AG04450 (cell line): ENCODE measurements at regions not wholly inside any gene's neighbourhood (a gene's known extent, or its start where the extent isn't known, plus 50 kb on each side); places are given as distances from the start of the nearest gene placed in this dataset.

Experiments used
- CTCF ChIA-PET: fragments of 300-600, 350-600 bp; formaldehyde crosslinking; extraction: SDS; loops from one replicate; lab custom pipeline; 2022; ENCODE audit warnings: antibody characterized with exemption, inconsistent platforms; lab: Charles Lee
- POLR2A ChIA-PET: fragments of 350-600 bp; formaldehyde crosslinking; extraction: SDS; loops from one replicate; lab custom pipeline; 2021; ENCODE audit warnings: antibody characterized with exemption, inconsistent platforms; lab: Yijun Ruan, JAX
- DNase-seq: peaks from one replicate; pipeline ENCODE4 v3.0.0-alpha.2; 2011; ENCODE audit warnings: low read depth, low spot score
- H3K27ac ChIP-seq: one replicate; pipeline ENCODE4 v1.5.1; 2012; ENCODE audit warnings: low read depth, low read length, control low read depth
- H3K27me3 ChIP-seq: one replicate; pipeline ENCODE4 v1.6.0; 2012; ENCODE audit warnings: low read length; ENCODE audit not compliant: control insufficient read depth, insufficient read depth
- H3K4me3 ChIP-seq: 2 replicates; pipeline ENCODE4 v1.5.1; 2011; ENCODE audit warnings: mild to moderate bottlenecking, low read depth, low read length, control low read depth
- H3K9me3 ChIP-seq: 2 replicates; pipeline ENCODE4 v1.5.1; 2012; ENCODE audit warnings: low read length; ENCODE audit not compliant: control insufficient read depth, insufficient read depth
- CTCF ChIP-seq: IDR thresholded peaks from 2 replicates; pipeline ENCODE4 v1.5.1; 2011; ENCODE audit warnings: low read depth, low read length, control low read depth, inconsistent platforms

DNA sequence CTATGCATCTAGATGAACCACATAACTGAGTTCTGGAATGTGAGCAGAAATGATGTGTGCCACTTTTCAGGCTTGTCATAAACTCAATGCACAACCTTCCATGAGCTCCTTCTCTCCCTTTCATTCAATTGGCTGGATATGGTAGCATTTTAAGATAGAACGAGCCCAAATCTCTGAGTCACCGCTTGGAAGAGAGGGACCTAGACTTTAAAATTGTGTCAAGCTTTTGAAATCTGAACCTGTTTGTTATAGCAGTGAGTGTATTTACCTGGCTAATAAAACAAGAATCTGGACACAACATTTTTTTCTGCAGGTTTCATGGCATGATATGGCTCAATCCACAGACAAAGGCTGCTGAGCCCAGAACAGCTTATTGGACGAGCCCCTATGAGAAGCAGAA, 297.8 kb upstream of the SPRED2 start:
- Histone ChIP-seq H3K27ac (no peak overlapping the region), H3K27me3 (peaks cover 4% of the 10 kb centered on the region), H3K9me3 (no peaks in the 10 kb centered on the region), H3K4me3 (no peak overlapping the region)
- POLR2A ChIA-PET = no interaction called here
- CTCF ChIA-PET = interaction anchor here (0.6 to 1.3 kb wide), 2 partner anchors 90 to 157 kb away, joined by 3 to 4 read pairs; no protein-coding TSS in a partner anchor
- DNase-seq = no peak
- no peak for TF ChIP-seq CTCF

GRCh38 chr2:65729246-65729645, 296.8 kb upstream of the SPRED2 start:
- Histone ChIP-seq H3K4me3 (no peak overlapping the region), H3K27ac (no peak overlapping the region), H3K9me3 (no peaks in the 10 kb centered on the region), H3K27me3 (peaks cover 4% of the 10 kb centered on the region)
- DNase-seq = no peak
- TF ChIP-seq CTCF = no peak
- POLR2A ChIA-PET = no interaction called here
- CTCF ChIA-PET = no interaction called here

- CTCF ChIA-PET = no interaction called here
- DNase-seq = no peak
- POLR2A ChIA-PET = no interaction called here
Measured at GRCh38 chr2:65728477-65729180, 296.2 kb upstream of the SPRED2 start.

DNA sequence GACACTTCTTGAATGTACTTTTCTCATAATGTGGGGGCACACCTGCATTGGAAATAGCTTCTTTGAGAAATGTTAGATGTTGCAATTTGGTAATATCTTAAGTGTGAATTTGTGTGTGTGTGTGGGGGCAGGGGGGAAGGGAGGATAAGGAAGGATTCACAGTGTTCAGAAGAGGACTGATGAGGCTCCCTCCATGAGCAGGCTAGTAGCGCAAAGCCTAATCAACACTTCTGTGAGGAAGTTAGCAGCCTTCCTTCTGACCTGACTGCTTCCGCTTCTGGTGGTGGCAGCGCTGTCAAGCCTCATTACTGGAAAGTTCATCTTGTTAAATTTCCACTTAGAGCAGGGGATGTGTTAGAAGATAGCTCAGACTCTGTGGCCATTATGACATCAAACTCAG, 295.4 kb upstream of the SPRED2 start:
- H3K4me3 ChIP-seq = no peak overlapping the region
- no peak overlapping the region for H3K27ac ChIP-seq
- TF ChIP-seq CTCF = no peak
- ChIA-PET POLR2A (interaction anchor here (0.5 kb wide), 1 partner anchor 269 kb away, joined by 6 read pairs; no protein-coding TSS in a partner anchor), CTCF (no interaction called here)
- peaks cover 4% of the 10 kb centered on the region for H3K27me3 ChIP-seq
- H3K9me3 ChIP-seq = no peaks in the 10 kb centered on the region
- DNase-seq = no peak

More at GRCh38 chr2:65728477-65729180, 296.2 kb upstream of the SPRED2 start:
- H3K27me3 ChIP-seq = peaks cover 4% of the 10 kb centered on the region
- H3K4me3 ChIP-seq = no peak overlapping the region
- no peaks in the 10 kb centered on the region for H3K9me3 ChIP-seq
- no peak for TF ChIP-seq CTCF
- H3K27ac ChIP-seq = no peak overlapping the region

DNA sequence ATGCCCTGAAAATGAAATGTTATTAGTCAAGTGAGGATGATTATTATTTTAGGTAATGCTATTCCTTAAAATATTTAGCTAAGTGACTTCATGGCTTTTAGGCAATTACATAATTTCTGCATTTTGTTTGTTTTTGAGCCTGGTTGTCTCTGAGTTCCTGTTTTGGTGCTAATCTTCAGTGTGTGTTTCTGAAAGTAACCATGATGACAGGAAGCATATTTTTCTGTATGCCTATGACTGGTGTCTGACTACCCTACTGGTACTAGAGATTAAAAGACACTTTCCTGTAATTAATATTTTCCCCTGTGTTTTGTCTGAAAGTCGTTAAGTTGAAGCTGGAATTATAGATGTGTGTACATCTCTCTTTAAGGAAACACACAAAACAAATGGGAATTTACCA, 295.0 kb upstream of the SPRED2 start:
- no peak for DNase-seq
- CTCF ChIA-PET = no interaction called here
- POLR2A ChIA-PET = interaction anchor here (0.5 kb wide), 1 partner anchor 268 kb away, joined by 6 read pairs; no protein-coding TSS in a partner anchor

More for the DNA sequence above, 295.0 kb upstream of the SPRED2 start:
- Histone ChIP-seq H3K4me3 (no peak overlapping the region), H3K27me3 (peaks cover 4% of the 10 kb centered on the region), H3K9me3 (no peaks in the 10 kb centered on the region), H3K27ac (no peak overlapping the region)
- TF ChIP-seq CTCF = no peak
